ES-I3 (cell line): ENCODE measurements at regions not wholly inside any gene's neighbourhood (a gene's known extent, or its start where the extent isn't known, plus 50 kb on each side); places are given as distances from the start of the nearest gene placed in this dataset.

Experiments used
- H3K36me3 ChIP-seq: 2 replicates; pipeline ENCODE4 v1.6.1; 2013; ENCODE audit warnings: mild to moderate bottlenecking, low read length, control low read depth, moderate library complexity; ENCODE audit not compliant: insufficient read depth
- H3K4me1 ChIP-seq: 2 replicates; pipeline ENCODE4 v1.6.1; 2013; ENCODE audit warnings: mild to moderate bottlenecking, control low read depth, low read length; ENCODE audit not compliant: insufficient read depth
- H3K9ac ChIP-seq: 2 replicates; pipeline ENCODE4 v1.6.1; 2013; ENCODE audit warnings: low read depth, mild to moderate bottlenecking, low read length, moderate library complexity
- H3K9me3 ChIP-seq: 2 replicates; pipeline ENCODE4 v1.6.1; 2013; ENCODE audit warnings: mild to moderate bottlenecking, low read length, moderate library complexity; ENCODE audit not compliant: control insufficient read depth, insufficient read depth

GRCh38 chr16:9271841-9272240 lies 180.4 kb downstream of the HAPSTR1 start:
- Histone ChIP-seq H3K36me3 (no peaks in the 10 kb centered on the region), H3K9ac (no peak overlapping the region), H3K4me1 (peaks cover 3% of the 10 kb centered on the region; the same call in 1 of the 2 replicates), H3K9me3 (no peaks in the 10 kb centered on the region)

GRCh38 chr16:9275377-9275776 lies 183.9 kb downstream of the HAPSTR1 start:
- no peaks in the 10 kb centered on the region for H3K36me3 ChIP-seq
- no peaks in the 10 kb centered on the region for H3K9me3 ChIP-seq
- no peak overlapping the region for H3K9ac ChIP-seq
- H3K4me1 ChIP-seq, result peaks cover 3% of the 10 kb centered on the region; the same call in 1 of the 2 replicates

GRCh38 chr16:9275816-9276354 lies 184.4 kb downstream of the HAPSTR1 start:
- Histone ChIP-seq H3K9ac (no peak overlapping the region), H3K9me3 (no peaks in the 10 kb centered on the region), H3K4me1 (peaks cover 3% of the 10 kb centered on the region; the same call in 1 of the 2 replicates), H3K36me3 (no peaks in the 10 kb centered on the region)

- Histone ChIP-seq H3K9ac (no peak overlapping the region), H3K4me1 (peaks cover 3% of the 10 kb centered on the region; the same call in 1 of the 2 replicates), H3K36me3 (no peaks in the 10 kb centered on the region), H3K9me3 (no peaks in the 10 kb centered on the region)
Measured at GRCh38 chr16:9279291-9280068, 188.0 kb downstream of the HAPSTR1 start.

GRCh38 chr16:9280069-9280466 lies 188.6 kb downstream of the HAPSTR1 start:
- no peaks in the 10 kb centered on the region for H3K9me3 ChIP-seq
- no peak overlapping the region for H3K9ac ChIP-seq
- peaks cover 3% of the 10 kb centered on the region; the same call in 1 of the 2 replicates for H3K4me1 ChIP-seq
- no peaks in the 10 kb centered on the region for H3K36me3 ChIP-seq

- Histone ChIP-seq H3K9ac (no peak overlapping the region), H3K36me3 (no peaks in the 10 kb centered on the region), H3K9me3 (no peaks in the 10 kb centered on the region), H3K4me1 (no peaks in the 10 kb centered on the region)
Measured at GRCh38 chr16:9286930-9287329, 195.5 kb downstream of the HAPSTR1 start.

GRCh38 chr16:9296271-9296590 lies 204.8 kb downstream of the HAPSTR1 start:
- Histone ChIP-seq H3K36me3 (no peaks in the 10 kb centered on the region), H3K9me3 (no peaks in the 10 kb centered on the region), H3K9ac (no peak overlapping the region), H3K4me1 (no peaks in the 10 kb centered on the region)

GRCh38 chr16:9297437-9298113 lies 206.1 kb downstream of the HAPSTR1 start:
- Histone ChIP-seq H3K36me3 (no peaks in the 10 kb centered on the region), H3K4me1 (no peaks in the 10 kb centered on the region), H3K9me3 (no peaks in the 10 kb centered on the region), H3K9ac (no peak overlapping the region)

GRCh38 chr16:9300252-9300651 lies 208.8 kb downstream of the HAPSTR1 start:
- H3K9me3 ChIP-seq, result no peaks in the 10 kb centered on the region
- no peak overlapping the region for H3K9ac ChIP-seq
- no peaks in the 10 kb centered on the region for H3K4me1 ChIP-seq
- H3K36me3 ChIP-seq, result no peaks in the 10 kb centered on the region

- no peak overlapping the region for H3K9ac ChIP-seq
- H3K9me3 ChIP-seq, result no peaks in the 10 kb centered on the region
- no peaks in the 10 kb centered on the region for H3K4me1 ChIP-seq
Measured at GRCh38 chr16:9302072-9302471, 210.6 kb downstream of the HAPSTR1 start.

GRCh38 chr16:9306753-9307152 lies 215.3 kb downstream of the HAPSTR1 start:
- Histone ChIP-seq H3K4me1 (peaks cover 5% of the 10 kb centered on the region), H3K9ac (no peak overlapping the region), H3K9me3 (no peaks in the 10 kb centered on the region), H3K36me3 (no peaks in the 10 kb centered on the region)

More at GRCh38 chr16:9302072-9302471, 210.6 kb downstream of the HAPSTR1 start:
- H3K36me3 ChIP-seq, result no peaks in the 10 kb centered on the region

- Histone ChIP-seq H3K4me1 (peaks cover 5% of the 10 kb centered on the region), H3K9ac (no peak overlapping the region), H3K36me3 (no peaks in the 10 kb centered on the region), H3K9me3 (no peaks in the 10 kb centered on the region)
Measured at GRCh38 chr16:9307446-9307845, 216.0 kb downstream of the HAPSTR1 start.

- H3K9ac ChIP-seq, result no peak overlapping the region
- H3K9me3 ChIP-seq, result no peaks in the 10 kb centered on the region
- H3K4me1 ChIP-seq, result peaks cover 5% of the 10 kb centered on the region
- H3K36me3 ChIP-seq, result no peaks in the 10 kb centered on the region
Measured at GRCh38 chr16:9308356-9308801, 216.9 kb downstream of the HAPSTR1 start.

- Histone ChIP-seq H3K9ac (no peak overlapping the region), H3K36me3 (no peaks in the 10 kb centered on the region), H3K9me3 (no peaks in the 10 kb centered on the region), H3K4me1 (peaks cover 5% of the 10 kb centered on the region)
Measured at GRCh38 chr16:9308850-9309249, 217.4 kb downstream of the HAPSTR1 start.

- H3K9me3 ChIP-seq, result no peaks in the 10 kb centered on the region
- H3K9ac ChIP-seq, result no peak overlapping the region
- peaks cover 5% of the 10 kb centered on the region for H3K4me1 ChIP-seq
Measured at GRCh38 chr16:9309844-9310243, 218.4 kb downstream of the HAPSTR1 start.

More at GRCh38 chr16:9309844-9310243, 218.4 kb downstream of the HAPSTR1 start:
- H3K36me3 ChIP-seq, result no peaks in the 10 kb centered on the region
